Glomerular visceral epithelial cell (primary cell): ENCODE measurements at regions not wholly inside any gene's neighbourhood (a gene's known extent, or its start where the extent isn't known, plus 50 kb on each side); places are given as distances from the start of the nearest gene placed in this dataset.

Experiments used
- DNase-seq: peaks from one replicate; pipeline ENCODE4 v3.0.0-alpha.2; 2016; ENCODE audit errors: extremely low spot score

- no peak for DNase-seq
Observed at GRCh38 chr5:74030371-74030770, 404.4 kb downstream of the ARHGEF28 start.

DNA sequence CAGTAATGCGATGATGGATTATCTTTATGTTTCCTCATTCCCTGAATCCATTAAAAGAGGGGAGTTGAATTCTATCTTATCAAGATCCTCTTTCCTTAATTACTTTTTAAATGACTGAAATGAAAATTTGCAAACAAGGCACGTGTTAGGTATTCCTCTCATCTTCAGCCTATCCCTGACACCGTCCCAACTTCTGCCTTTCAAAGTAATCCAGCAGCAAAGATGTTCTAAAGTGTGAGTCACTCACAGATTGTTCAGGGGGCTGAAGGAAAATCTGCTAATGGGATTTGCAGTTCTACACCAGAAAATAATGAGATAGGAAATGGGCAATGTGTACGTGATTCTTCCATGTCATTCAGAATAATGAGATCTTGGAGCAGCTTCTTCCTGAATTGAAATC, 403.0 kb downstream of the ARHGEF28 start:
- DNase-seq, result no peak

GRCh38 chr5:74028406-74028805, 402.4 kb downstream of the ARHGEF28 start:
- DNase-seq, result peak; percentile 56

DNA sequence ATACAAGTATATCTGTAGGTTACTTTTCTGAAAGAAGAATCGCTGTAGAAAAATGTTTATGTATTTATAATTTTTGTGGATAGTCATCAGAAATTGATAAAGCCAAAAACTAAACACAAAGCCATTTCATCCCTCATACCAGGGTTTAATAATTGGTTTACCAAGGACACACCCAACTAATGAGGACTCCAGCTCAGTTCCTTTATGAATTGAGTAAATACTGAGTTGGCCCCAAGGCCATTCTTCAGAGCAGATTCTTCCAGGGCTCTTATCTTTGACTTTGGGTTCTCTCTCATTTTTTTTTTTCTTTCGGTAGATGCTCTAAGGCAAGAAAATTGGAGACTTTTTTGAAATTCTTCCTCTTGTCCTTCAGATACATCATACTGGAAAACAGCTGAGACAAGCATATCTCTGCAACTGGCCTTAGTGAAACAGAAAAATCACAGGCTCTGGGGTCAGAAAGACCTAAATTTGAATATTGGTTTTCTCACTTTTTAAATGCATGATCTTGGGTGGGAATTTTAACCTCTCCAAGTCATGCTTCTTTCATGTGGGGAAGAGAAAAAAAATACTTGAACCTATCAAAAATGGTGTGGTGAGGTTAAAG, 401.8 kb downstream of the ARHGEF28 start:
- no peak for DNase-seq

- no peak for DNase-seq
Observed at GRCh38 chr5:74026310-74026709, 400.3 kb downstream of the ARHGEF28 start.

DNA sequence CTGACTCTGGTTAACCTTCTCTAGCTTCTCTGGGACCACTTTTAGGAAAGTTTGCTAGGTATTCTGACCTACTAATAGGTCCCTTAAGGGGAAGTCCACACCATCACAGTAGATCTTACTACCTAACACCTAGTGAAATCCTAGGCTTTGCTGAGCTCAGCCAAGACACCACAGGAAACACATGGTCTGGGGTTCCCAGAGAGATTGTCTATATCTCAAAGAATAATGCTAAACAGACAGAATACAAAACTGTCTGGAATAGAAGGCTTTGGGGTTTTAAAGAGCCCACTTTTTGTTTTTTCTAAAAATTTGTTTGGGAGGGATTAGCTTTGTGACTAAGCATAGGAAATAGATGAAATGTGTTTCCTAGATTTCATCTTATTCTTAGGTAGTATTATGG, 395.1 kb downstream of the ARHGEF28 start:
- DNase-seq, result no peak

DNA sequence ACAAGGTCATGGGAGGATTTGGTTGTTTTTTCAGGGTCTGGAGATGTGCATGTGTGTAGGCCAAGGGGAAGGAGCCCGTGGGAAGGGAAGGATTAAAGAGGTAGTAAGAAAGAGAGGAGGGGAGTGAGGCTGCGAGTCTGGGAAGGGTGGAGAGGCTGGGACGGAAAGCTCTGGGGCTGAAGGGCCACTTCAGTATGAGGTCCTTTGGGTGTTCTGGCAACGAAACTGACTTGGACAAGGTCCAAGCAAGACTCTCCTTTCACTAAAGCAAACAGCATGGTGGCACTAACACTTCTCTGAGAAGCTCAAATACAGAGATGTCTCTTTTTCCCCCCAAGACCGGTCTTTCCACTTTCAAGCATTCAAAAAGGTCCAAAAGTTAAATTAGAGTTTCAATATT, 394.5 kb downstream of the ARHGEF28 start:
- DNase-seq, result no peak

GRCh38 chr5:74019923-74020322, 393.9 kb downstream of the ARHGEF28 start:
- DNase-seq, result no peak

DNA sequence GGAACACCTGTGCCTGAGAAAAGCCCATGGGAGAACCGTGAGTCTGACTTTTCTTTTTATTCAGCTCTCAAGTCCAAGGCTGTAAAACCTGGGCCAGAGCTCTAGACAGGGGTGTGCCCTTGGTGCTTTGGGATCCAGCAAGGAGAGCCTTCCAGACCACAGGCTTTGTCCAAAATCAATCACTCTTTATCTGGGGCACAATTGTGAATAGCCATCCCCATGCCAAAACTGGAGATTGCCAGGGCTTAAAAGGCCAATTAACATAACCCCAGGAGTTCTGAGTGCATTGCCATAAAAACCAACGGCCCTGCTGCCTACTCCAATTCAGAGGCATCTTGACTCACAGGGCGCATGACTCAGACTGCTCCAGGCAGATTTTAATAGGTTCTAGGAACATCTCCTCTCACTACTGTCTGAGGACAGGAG, 391.8 kb downstream of the ARHGEF28 start:
- peak; percentile 55 for DNase-seq

DNA sequence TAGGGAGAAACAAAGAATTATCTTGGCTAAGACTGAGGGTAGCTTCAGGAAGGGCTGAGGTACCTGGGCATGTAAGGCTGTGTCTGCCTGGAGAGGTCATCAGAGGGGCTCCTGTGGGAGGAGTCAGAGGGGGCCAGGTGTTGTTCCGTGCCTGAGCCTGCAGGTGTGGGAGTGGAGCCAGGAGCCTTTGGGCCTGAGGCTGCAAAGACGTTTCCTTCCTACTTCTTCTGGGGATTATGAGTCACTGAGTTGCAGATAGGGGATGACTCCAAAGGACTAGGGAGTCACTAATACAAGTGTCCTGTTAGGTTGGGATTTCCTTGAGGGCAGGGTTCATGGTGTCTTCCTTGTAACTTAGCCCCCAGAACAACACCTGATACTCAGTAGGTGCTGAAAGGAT, 391.1 kb downstream of the ARHGEF28 start:
- DNase-seq, result peak; percentile 30

GRCh38 chr5:74016373-74016772, 390.4 kb downstream of the ARHGEF28 start:
- no peak for DNase-seq

DNA sequence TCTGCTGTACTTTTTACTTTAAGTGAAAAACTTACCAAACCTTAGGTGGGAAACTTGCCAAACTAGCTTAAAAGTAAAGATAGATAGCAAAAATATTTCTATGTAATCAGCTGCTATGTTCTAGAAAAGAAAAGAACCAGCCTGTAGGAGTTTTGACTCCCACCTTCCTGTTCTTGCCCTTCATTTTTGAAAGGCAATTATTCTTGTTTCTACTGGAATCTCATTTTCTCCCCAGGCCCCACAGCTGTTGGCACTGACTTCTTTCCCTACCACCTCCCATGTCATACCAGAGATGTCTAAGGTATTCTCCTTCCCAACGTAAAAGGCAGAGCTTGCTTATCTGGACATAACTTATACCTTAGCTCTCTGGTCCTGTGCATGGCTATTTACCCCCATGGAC, 389.7 kb downstream of the ARHGEF28 start:
- no peak for DNase-seq

DNA sequence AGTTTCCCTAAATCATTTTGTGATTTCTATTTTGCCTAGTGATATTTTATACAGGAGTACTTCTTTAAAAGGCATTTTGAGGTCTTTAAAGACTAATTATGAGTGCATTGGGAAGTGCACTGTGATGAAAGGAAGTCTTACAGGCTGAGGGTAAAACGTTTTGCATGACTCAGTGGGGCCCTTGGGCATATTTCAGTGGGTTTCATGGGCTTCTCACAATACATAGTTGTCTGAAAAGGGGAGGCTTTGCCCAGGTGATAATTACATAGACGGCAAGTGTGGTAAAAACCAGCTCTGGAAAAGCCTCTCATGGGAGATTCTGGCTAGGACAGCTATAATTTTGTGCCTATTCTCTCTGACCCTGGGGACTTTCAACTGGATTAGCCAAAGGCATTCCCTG, 387.2 kb downstream of the ARHGEF28 start:
- DNase-seq, result no peak

DNA sequence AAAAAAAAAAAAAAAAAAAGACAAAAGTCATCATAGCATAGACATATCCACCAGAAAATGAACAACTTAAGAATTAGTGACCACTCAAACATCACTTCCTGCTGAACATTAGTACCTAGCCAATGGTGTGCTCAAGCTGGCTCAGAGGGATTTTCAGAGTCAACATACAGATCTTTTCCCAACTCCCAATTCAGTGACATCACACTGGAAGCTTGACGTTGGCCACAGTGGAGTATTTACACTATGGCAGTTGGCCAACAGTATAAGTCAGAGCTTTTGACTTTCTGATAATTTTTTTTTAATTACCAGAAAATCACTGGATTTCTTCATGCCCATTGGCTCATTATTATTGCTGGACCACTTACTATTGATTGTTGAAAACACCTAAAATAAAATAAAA, 383.5 kb downstream of the ARHGEF28 start:
- no peak for DNase-seq

DNA sequence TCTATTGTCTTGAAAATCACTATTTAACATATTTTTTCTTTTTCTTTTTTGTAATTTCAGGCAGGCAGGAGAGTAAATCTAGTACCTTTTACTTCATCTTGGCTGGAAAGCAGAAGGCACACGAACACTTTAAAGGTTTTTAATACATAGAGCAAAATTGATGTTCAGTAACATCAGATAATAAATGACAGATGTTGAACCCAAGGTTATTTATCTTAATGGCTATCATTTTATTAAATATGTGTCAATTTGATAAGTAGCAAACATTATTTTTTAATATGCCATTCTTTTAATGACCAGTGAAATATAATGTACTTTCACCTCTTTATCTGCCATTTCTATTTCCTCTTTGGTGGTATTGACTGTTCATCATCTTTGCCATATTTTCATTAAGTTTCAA, 381.2 kb downstream of the ARHGEF28 start:
- no peak for DNase-seq

DNA sequence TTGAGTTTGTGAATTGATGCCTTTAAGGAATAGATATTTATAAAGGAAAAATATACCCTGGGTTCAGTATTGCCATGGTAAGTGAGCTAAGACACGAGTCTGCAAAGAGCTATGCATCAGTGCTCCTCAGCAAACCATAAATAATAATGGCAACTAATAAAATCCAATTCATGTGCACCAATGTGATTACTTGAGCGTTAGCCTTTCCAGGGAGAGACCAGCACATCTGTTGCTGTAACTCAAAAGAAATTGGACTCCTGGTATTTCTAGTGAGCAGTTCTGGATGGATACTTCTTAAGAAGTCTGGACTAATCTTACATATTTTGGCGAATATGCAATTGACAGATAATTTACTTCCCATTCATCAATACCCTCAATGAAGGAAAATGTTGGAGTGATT, 373.3 kb downstream of the ARHGEF28 start:
- no peak for DNase-seq

- DNase-seq, result no peak
Observed at GRCh38 chr5:73998489-73998888, 372.5 kb downstream of the ARHGEF28 start.

GRCh38 chr5:73997960-73998359, 372.0 kb downstream of the ARHGEF28 start:
- no peak for DNase-seq

DNA sequence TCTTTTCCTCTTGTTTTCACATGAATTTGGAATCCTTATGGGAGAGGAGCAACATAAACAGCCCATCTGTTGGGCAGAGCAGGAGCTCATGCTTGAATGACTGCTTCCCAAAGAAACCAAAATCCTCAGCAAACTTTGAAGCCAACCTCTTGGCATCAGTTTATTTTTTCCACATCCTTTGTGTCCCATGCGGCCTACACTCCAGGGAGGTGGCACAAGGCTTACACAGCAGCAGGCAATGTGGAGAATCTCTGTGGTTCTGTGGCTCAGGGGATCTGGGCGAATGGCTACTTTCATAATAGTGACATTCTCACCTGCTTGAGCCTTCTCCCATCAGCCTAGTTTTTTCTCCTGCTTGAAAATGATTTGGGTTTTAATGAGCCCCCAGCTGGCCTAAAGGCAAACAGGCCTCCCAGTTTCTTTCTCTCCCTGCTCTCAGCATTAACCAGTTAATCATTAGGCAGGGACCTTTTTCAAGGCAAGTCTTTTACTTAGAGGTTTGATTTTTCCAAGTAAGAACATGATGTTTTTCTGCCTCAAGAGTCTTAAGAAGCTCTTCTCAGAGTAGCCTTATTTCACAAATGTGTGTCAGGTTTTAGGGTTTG, 370.3 kb downstream of the ARHGEF28 start:
- no peak for DNase-seq

- no peak for DNase-seq
Observed at GRCh38 chr5:73994963-73995362, 369.0 kb downstream of the ARHGEF28 start.
